SK-N-SH treated with all-trans-retinoic acid at 6 μM for 48 hours (cell line): ENCODE measurements at regions not wholly inside any gene's neighbourhood (a gene's known extent, or its start where the extent isn't known, plus 50 kb on each side); places are given as distances from the start of the nearest gene placed in this dataset.

Experiments
- ATAC-seq: fragments of 200-7000 bp; cut with Tn5 transposase; 3 replicates; pipeline ENCODE4 v1.9.1; 2020; ENCODE audit warnings: mild to moderate bottlenecking, moderate library complexity
- ARNTL ChIP-seq: fragments of 450-650 bp; formaldehyde crosslinking; IDR thresholded peaks from 2 replicates; pipeline ENCODE4 v1.5.0; 2020; ENCODE audit warnings: low read depth, mild to moderate bottlenecking, moderate library complexity, borderline replicate concordance
- BACH2 ChIP-seq: fragments of 250-450 bp; sonication (Bioruptor Pico); IDR thresholded peaks from 2 replicates; pipeline ENCODE4 v1.9.0; 2021; ENCODE audit warnings: mild to moderate bottlenecking, borderline replicate concordance
- CREB5 ChIP-seq: fragments of 250-450 bp; sonication (Bioruptor Pico); IDR thresholded peaks from 2 replicates; pipeline ENCODE4 v1.5.1; 2020; ENCODE audit warnings: low read depth, mild to moderate bottlenecking, moderate library complexity
- CSDC2 ChIP-seq: fragments of 250-450 bp; sonication (Bioruptor Pico); IDR thresholded peaks from 2 replicates; pipeline ENCODE4 v1.5.0; 2020; ENCODE audit warnings: mild to moderate bottlenecking, moderate library complexity
- ESRRG ChIP-seq: fragments of 250-450 bp; sonication (Bioruptor Pico); IDR thresholded peaks from 2 replicates; pipeline ENCODE4 v1.6.1; 2021; ENCODE audit warnings: mild to moderate bottlenecking
- ISL1 ChIP-seq: fragments of 250-450 bp; sonication (Bioruptor Pico); IDR thresholded peaks from 2 replicates; pipeline ENCODE4 v2.1.2; 2022; ENCODE audit warnings: mild to moderate bottlenecking, moderate library complexity
- OSR1 ChIP-seq: fragments of 250-450 bp; sonication (Bioruptor Pico); IDR thresholded peaks from 2 replicates; pipeline ENCODE4 v1.8.0; 2022; ENCODE audit warnings: moderate library complexity, mild to moderate bottlenecking, inconsistent platforms
- PATZ1 ChIP-seq: fragments of 250-450 bp; sonication (Bioruptor Pico); IDR thresholded peaks from 2 replicates; pipeline ENCODE4 v1.8.0; 2020; ENCODE audit warnings: mild to moderate bottlenecking, moderate library complexity, borderline replicate concordance
- PPARA ChIP-seq: fragments of 250-450 bp; sonication (Bioruptor Pico); IDR thresholded peaks from 2 replicates; pipeline ENCODE4 v1.5.0; 2020; ENCODE audit warnings: mild to moderate bottlenecking, borderline replicate concordance
- RARB ChIP-seq: fragments of 250-450 bp; sonication (Bioruptor Pico); IDR thresholded peaks from 2 replicates; pipeline ENCODE4 v1.8.0; 2021; ENCODE audit warnings: mild to moderate bottlenecking, moderate library complexity
- SNAI2 ChIP-seq: fragments of 250-450 bp; sonication (Bioruptor Pico); IDR thresholded peaks from 2 replicates; pipeline ENCODE4 v1.5.0; 2020; ENCODE audit warnings: mild to moderate bottlenecking, moderate library complexity
- TCF4 ChIP-seq: fragments of 250-450 bp; sonication (Bioruptor Pico); IDR thresholded peaks from 2 replicates; pipeline ENCODE4 v1.8.0; 2021; ENCODE audit warnings: mild to moderate bottlenecking, moderate library complexity, borderline replicate concordance
- ZC3H10 ChIP-seq: fragments of 250-450 bp; sonication (Bioruptor Pico); IDR thresholded peaks from 2 replicates; pipeline ENCODE4 v1.5.1; 2021; ENCODE audit warnings: mild to moderate bottlenecking, moderate library complexity
- ZFP3 ChIP-seq: fragments of 250-450 bp; sonication (Bioruptor Pico); IDR thresholded peaks from 2 replicates; pipeline ENCODE4 v1.5.0; 2020; ENCODE audit warnings: mild to moderate bottlenecking, moderate library complexity
- ZFP30 ChIP-seq: fragments of 450-650 bp; formaldehyde crosslinking; IDR thresholded peaks from 2 replicates; pipeline ENCODE4 v1.5.0; 2022; ENCODE audit warnings: mild to moderate bottlenecking, moderate library complexity
- ZNF565 ChIP-seq: fragments of 450-650 bp; formaldehyde crosslinking; conservative IDR thresholded peaks from 2 replicates; pipeline ENCODE4 v1.5.0; 2020; ENCODE audit warnings: low read depth, mild to moderate bottlenecking, moderate library complexity
- ZNF8 ChIP-seq: fragments of 450-650 bp; formaldehyde crosslinking; IDR thresholded peaks from 2 replicates; pipeline ENCODE4 v1.5.0; 2020; ENCODE audit warnings: mild to moderate bottlenecking, moderate library complexity
- TF ChIP-seq, protein P1 (sequence below): fragments of 250-450 bp; sonication (Bioruptor Pico); IDR thresholded peaks from 2 replicates; pipeline ENCODE4 v1.5.1; 2021; ENCODE audit warnings: mild to moderate bottlenecking, moderate library complexity
- TF ChIP-seq, protein P2 (sequence below): fragments of 250-450 bp; sonication (Bioruptor Pico); IDR thresholded peaks from 2 replicates; pipeline ENCODE4 v1.8.0; 2021; ENCODE audit warnings: low read depth, mild to moderate bottlenecking, moderate library complexity, borderline replicate concordance

DNA sequence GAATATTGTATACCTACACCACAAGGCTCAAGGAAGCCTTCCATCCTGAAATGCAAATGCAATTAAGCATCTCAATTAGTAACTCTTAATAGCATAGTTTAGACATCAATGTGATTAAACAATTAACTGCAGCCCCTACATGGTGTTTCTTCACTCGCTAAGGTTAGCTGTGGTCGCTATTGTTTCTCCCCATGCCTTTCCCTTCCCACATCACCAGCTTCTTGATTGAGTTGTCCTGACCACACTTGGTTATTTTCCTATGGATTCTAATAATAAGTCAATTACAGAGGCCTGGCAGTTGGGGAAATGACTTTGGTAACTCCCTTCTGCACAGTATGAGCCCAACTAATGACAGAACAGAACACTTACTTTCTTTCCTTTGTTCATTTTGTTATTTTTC lies 265.0 kb downstream of the ADAMTS20 start (continued):
- TF ChIP-seq, protein P1, sequence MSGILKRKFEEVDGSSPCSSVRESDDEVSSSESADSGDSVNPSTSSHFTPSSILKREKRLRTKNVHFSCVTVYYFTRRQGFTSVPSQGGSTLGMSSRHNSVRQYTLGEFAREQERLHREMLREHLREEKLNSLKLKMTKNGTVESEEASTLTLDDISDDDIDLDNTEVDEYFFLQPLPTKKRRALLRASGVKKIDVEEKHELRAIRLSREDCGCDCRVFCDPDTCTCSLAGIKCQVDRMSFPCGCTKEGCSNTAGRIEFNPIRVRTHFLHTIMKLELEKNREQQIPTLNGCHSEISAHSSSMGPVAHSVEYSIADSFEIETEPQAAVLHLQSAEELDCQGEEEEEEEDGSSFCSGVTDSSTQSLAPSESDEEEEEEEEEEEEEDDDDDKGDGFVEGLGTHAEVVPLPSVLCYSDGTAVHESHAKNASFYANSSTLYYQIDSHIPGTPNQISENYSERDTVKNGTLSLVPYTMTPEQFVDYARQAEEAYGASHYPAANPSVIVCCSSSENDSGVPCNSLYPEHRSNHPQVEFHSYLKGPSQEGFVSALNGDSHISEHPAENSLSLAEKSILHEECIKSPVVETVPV = no peak
- TF ChIP-seq ZFP30 (no peak), SNAI2 (CRISPR knock-in tag) (no peak)

- TF ChIP-seq ZNF8 (CRISPR knock-in tag) = peak; percentile 90
- peak; percentile 85 for TF ChIP-seq CREB5 (CRISPR knock-in tag)
- peak; percentile 79 for TF ChIP-seq ISL1
- TF ChIP-seq TCF4 (CRISPR knock-in tag) = no peak
- TF ChIP-seq, all 23 proteins: peak for 3
- ATAC-seq = no peak
These were observed 266.8 kb downstream of the ADAMTS20 start for GRCh38 chr12:43285159-43285598.

DNA sequence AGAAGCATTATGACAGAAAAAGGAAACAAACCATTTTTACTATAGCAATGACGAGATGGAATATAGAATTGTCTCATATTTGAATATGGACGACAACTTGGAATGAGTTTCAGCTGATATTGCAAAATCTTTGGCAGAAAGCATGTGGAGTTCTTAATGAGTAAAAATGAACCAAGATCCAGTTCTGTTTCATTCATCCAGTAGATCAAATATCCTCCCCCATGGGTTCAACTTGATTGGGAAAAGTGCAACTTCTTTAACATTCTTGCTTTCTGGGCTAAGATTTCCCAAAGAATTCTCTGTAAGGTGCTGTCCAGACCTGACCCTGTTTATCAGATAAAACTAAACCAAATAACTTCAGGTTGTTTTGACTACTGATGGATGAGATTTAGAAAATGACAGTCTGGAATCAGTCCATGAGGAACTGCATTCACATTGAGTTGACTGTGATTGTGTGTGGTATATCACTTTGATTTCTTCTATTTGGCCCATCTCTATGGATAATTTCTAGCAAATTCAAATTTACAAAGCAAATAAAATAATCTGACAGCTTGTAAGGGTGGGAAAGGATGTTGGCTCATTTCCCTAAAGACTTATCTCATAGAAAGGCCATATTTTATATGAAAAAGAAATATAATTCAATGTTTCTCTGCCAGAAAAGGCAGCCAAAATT lies 267.4 kb downstream of the ADAMTS20 start:
- ATAC-seq = no peak
- TF ChIP-seq ARNTL (CRISPR knock-in tag) (no peak), ISL1 (0 out of 2 replicates have a peak, but pooled peaks have one; percentile 31), ZNF8 (CRISPR knock-in tag) (no peak)

DNA sequence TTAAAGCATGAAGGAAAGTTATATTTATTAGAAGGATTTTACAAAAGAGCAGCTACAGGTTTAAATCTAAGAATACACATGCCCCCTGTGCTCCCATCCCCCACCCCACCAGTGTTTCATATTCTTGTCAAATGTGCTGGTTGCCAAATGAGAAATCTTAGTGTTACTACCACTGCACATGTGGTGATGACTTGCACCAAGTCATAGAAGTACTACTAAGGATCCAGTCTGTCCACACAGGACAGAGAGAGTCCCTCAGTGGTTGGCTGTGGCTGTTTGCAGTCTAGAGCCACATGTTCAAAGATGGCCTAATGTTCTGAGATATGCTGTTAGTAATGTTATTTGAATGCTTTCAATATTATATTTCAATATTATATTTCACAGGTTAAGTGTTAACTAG lies 268.8 kb downstream of the ADAMTS20 start:
- ATAC-seq = no peak
- no peak for TF ChIP-seq BACH2
- TF ChIP-seq ZC3H10 (CRISPR knock-in tag) = no peak
- TF ChIP-seq ZFP3 = no peak
- no peak for TF ChIP-seq ESRRG (CRISPR knock-in tag)
- TF ChIP-seq, all 23 proteins: peak for 0

GRCh38 chr12:43282106-43282505 lies 269.9 kb downstream of the ADAMTS20 start:
- no peak for ATAC-seq
- no peak for TF ChIP-seq ZC3H10 (CRISPR knock-in tag)
- TF ChIP-seq SNAI2 (CRISPR knock-in tag) = no peak
- no peak for TF ChIP-seq PPARA (CRISPR knock-in tag)
- no peak for TF ChIP-seq PATZ1 (CRISPR knock-in tag)
- TF ChIP-seq, protein P2, sequence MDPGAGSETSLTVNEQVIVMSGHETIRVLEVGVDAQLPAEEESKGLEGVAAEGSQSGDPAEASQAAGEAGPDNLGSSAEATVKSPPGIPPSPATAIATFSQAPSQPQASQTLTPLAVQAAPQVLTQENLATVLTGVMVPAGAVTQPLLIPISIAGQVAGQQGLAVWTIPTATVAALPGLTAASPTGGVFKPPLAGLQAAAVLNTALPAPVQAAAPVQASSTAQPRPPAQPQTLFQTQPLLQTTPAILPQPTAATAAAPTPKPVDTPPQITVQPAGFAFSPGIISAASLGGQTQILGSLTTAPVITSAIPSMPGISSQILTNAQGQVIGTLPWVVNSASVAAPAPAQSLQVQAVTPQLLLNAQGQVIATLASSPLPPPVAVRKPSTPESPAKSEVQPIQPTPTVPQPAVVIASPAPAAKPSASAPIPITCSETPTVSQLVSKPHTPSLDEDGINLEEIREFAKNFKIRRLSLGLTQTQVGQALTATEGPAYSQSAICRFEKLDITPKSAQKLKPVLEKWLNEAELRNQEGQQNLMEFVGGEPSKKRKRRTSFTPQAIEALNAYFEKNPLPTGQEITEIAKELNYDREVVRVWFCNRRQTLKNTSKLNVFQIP (CRISPR knock-in tag) = no peak
- no peak for TF ChIP-seq RARB
- TF ChIP-seq OSR1 = no peak
- TF ChIP-seq ZNF8 (CRISPR knock-in tag) = no peak
- TF ChIP-seq TCF4 (CRISPR knock-in tag) = no peak
- TF ChIP-seq CSDC2 = no peak
- TF ChIP-seq ESRRG (CRISPR knock-in tag) = no peak
- TF ChIP-seq BACH2 = no peak
- no peak for TF ChIP-seq ZNF565

- ATAC-seq = no peak
- TF ChIP-seq BACH2 (no peak), TCF4 (CRISPR knock-in tag) (no peak), ZNF565 (no peak)
These were observed 270.4 kb downstream of the ADAMTS20 start for GRCh38 chr12:43281563-43281962.
